Suprapubic skin (tissue), 4 donors: ENCODE measurements at regions not wholly inside any gene's neighbourhood (a gene's known extent, or its start where the extent isn't known, plus 50 kb on each side); places are given as distances from the start of the nearest gene placed in this dataset.

Source experiments
- DNase-seq, 2 donors: peaks; one replicate each; pipeline ENCODE4 v3.0.0-alpha.2; 2019; ENCODE audit warnings: low spot score in 2 of 2
- H3K27ac ChIP-seq: fragments of 200-600 bp; sonication (generic); one replicate; pipeline ENCODE4 v1.5.1; 2019
- H3K27me3 ChIP-seq: fragments of 200-600 bp; sonication (generic); one replicate; pipeline ENCODE4 v1.5.1; 2019
- H3K36me3 ChIP-seq: fragments of 200-600 bp; sonication (generic); one replicate; pipeline ENCODE4 v1.5.1; 2019
- H3K4me1 ChIP-seq: fragments of 200-600 bp; sonication (generic); one replicate; pipeline ENCODE4 v1.5.1; 2019
- H3K4me3 ChIP-seq: fragments of 200-600 bp; sonication (generic); one replicate; pipeline ENCODE4 v1.5.1; 2019; ENCODE audit warnings: mild to moderate bottlenecking
- H3K9me3 ChIP-seq: fragments of 200-600 bp; sonication (generic); one replicate; pipeline ENCODE4 v1.5.1; 2019
- CTCF ChIP-seq, 2 donors: fragments of 200-600 bp in 1 of 2; fragments of 450-650 bp in 1 of 2; sonication (generic) in 1 of 2; IDR thresholded peaks; one replicate each; pipeline ENCODE4 v1.5.1; 2016 to 2019; ENCODE audit warnings: antibody characterized with exemption in 2 of 2, mild to moderate bottlenecking in 1 of 2, moderate library complexity in 1 of 2
- EP300 ChIP-seq: sonication (generic); formaldehyde crosslinking; IDR thresholded peaks from one replicate; pipeline ENCODE4 v1.6.1; 2017; ENCODE audit warnings: antibody characterized with exemption
- POLR2A ChIP-seq, 2 donors: fragments of 450-650 bp; IDR thresholded peaks; one replicate each; pipeline ENCODE4 v1.6.1; 2017; ENCODE audit warnings: antibody characterized with exemption in 2 of 2, mild to moderate bottlenecking in 2 of 2, moderate library complexity in 2 of 2
- POLR2AphosphoS5 ChIP-seq, 3 donors: sonication (generic); formaldehyde crosslinking; IDR thresholded peaks; one replicate each; pipeline ENCODE4 v1.6.1; 2017; ENCODE audit warnings: antibody characterized with exemption in 3 of 3
- WGBS: methylation state at CpG from one replicate; pipeline ENCODE4 v1.1.5; 2018; 5-methylcytosine and 5-hydroxymethylcytosine counted together

GRCh38 chr4:30953799-30954198 is 233.6 kb downstream of the PCDH7 start:
- H3K4me3 ChIP-seq, result no peak overlapping the region
- no peak for TF ChIP-seq POLR2A (IDR thresholded peaks at IDR 0.05)
- TF ChIP-seq POLR2AphosphoS5 (IDR thresholded peaks at IDR 0.05), result no peak
- no peak for TF ChIP-seq CTCF (IDR thresholded peaks at IDR 0.05)
- TF ChIP-seq EP300, result no peak
- no peak for DNase-seq
- H3K9me3 ChIP-seq, result no peaks in the 10 kb centered on the region
- H3K4me1 ChIP-seq, result peaks cover 14% of the 10 kb centered on the region
- H3K27ac ChIP-seq, result no peak overlapping the region
- no peaks in the 10 kb centered on the region for H3K27me3 ChIP-seq
- H3K36me3 ChIP-seq, result no peaks in the 10 kb centered on the region
- 66% methylated on average over 1 of the region's 1 CpG for WGBS

- no peaks in the 10 kb centered on the region for H3K9me3 ChIP-seq
- 71% methylated on average over 6 of the region's 6 CpGs for WGBS
- no peaks in the 10 kb centered on the region for H3K27me3 ChIP-seq
Observed at GRCh38 chr4:30956916-30957315, 236.7 kb downstream of the PCDH7 start.

GRCh38 chr4:30957706-30958105 is 237.5 kb downstream of the PCDH7 start:
- TF ChIP-seq EP300, result no peak
- TF ChIP-seq POLR2A (IDR thresholded peaks at IDR 0.05), result no peak
- no peak for TF ChIP-seq POLR2AphosphoS5 (IDR thresholded peaks at IDR 0.05)
- TF ChIP-seq CTCF (IDR thresholded peaks at IDR 0.05), result no peak
- Histone ChIP-seq H3K4me1 (no peaks in the 10 kb centered on the region), H3K27me3 (no peaks in the 10 kb centered on the region), H3K36me3 (no peaks in the 10 kb centered on the region), H3K4me3 (no peak overlapping the region), H3K9me3 (no peaks in the 10 kb centered on the region), H3K27ac (no peak overlapping the region)
- DNase-seq, result no peak
- 30% methylated on average over 4 of the region's 4 CpGs for WGBS

More at GRCh38 chr4:30956916-30957315, 236.7 kb downstream of the PCDH7 start:
- no peak for DNase-seq
- Histone ChIP-seq H3K36me3 (no peaks in the 10 kb centered on the region), H3K4me3 (no peak overlapping the region), H3K4me1 (no peaks in the 10 kb centered on the region), H3K27ac (no peak overlapping the region)
- no peak for TF ChIP-seq POLR2AphosphoS5 (IDR thresholded peaks at IDR 0.05)
- TF ChIP-seq EP300, result no peak

GRCh38 chr4:30959781-30960485 is 239.8 kb downstream of the PCDH7 start:
- no peak overlapping the region for H3K4me3 ChIP-seq
- H3K27ac ChIP-seq, result no peak overlapping the region
- H3K27me3 ChIP-seq, result no peaks in the 10 kb centered on the region
- no peaks in the 10 kb centered on the region for H3K4me1 ChIP-seq
- no peaks in the 10 kb centered on the region for H3K36me3 ChIP-seq
- H3K9me3 ChIP-seq, result no peaks in the 10 kb centered on the region
- no peak for TF ChIP-seq EP300
- TF ChIP-seq CTCF (IDR thresholded peaks at IDR 0.05), result no peak
- no peak for TF ChIP-seq POLR2A (IDR thresholded peaks at IDR 0.05)
- no peak for DNase-seq
- 77% methylated on average over 3 of the region's 3 CpGs for WGBS

- TF ChIP-seq POLR2AphosphoS5 (IDR thresholded peaks at IDR 0.05), result no peak
- TF ChIP-seq CTCF (IDR thresholded peaks at IDR 0.05), result no peak
- no peak for TF ChIP-seq EP300
- no peak for TF ChIP-seq POLR2A (IDR thresholded peaks at IDR 0.05)
- Histone ChIP-seq H3K27ac (no peak overlapping the region), H3K27me3 (no peaks in the 10 kb centered on the region), H3K4me3 (no peak overlapping the region), H3K4me1 (no peaks in the 10 kb centered on the region), H3K9me3 (no peaks in the 10 kb centered on the region), H3K36me3 (no peaks in the 10 kb centered on the region)
- no peak for DNase-seq
Observed at GRCh38 chr4:30962939-30963338, 242.8 kb downstream of the PCDH7 start.

- TF ChIP-seq CTCF (IDR thresholded peaks at IDR 0.05), result no peak
- TF ChIP-seq POLR2AphosphoS5 (IDR thresholded peaks at IDR 0.05), result no peak
- TF ChIP-seq EP300, result no peak
- no peak for TF ChIP-seq POLR2A (IDR thresholded peaks at IDR 0.05)
- H3K27ac ChIP-seq, result no peak overlapping the region
- no peaks in the 10 kb centered on the region for H3K36me3 ChIP-seq
- H3K4me1 ChIP-seq, result no peaks in the 10 kb centered on the region
- H3K9me3 ChIP-seq, result no peaks in the 10 kb centered on the region
- H3K27me3 ChIP-seq, result no peaks in the 10 kb centered on the region
- H3K4me3 ChIP-seq, result no peak overlapping the region
- DNase-seq, result no peak
- 59% methylated on average over 5 of the region's 5 CpGs for WGBS
Observed at GRCh38 chr4:30968926-30969325, 248.8 kb downstream of the PCDH7 start.
